ENCODE measurements at regions not wholly inside any gene's neighbourhood (a gene's known extent, or its start where the extent isn't known, plus 50 kb on each side); places are given as distances from the start of the nearest gene placed in this dataset.

DNA sequence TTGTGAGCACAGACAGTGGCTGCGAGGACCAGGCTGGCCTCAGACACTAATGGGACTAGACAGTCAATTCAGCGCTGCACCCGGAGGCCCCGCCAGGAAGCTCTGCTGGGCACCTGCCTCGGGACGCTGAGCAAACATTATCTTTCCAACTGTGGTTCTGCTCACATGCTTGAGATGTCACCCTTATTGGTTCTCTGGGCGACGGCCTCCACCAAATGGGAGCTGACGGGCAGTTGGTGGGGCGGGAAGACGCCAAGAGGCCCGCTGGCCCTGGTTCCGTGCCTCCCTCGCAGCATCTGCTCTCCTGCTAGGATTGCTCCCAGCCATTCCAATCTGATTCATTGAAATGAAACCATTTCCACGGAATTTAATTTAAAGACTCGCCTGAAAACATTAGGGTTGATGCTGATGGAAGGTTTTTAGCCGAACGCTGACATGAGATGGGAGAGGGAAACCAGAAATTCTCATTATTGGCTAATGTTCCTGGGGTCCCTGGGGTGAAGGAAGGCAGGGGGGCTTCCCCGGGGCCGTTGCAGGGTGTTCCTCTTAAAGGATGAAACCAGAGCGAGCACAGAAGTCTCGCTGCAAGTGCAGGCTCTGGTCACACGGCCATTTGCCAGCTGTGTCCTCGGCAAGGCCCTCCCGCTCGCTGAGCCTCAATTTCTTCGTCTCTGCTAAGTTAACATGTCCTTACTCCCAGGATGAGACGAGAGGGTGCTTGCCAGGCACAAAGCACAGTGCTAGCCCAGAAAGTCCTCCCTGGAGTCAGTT, 512.2 kb downstream of the NPHP4 start:
- no peak for DNase-seq (ENCODE audit: low read depth in 1 of 2, low spot score in 1 of 2)

DNA sequence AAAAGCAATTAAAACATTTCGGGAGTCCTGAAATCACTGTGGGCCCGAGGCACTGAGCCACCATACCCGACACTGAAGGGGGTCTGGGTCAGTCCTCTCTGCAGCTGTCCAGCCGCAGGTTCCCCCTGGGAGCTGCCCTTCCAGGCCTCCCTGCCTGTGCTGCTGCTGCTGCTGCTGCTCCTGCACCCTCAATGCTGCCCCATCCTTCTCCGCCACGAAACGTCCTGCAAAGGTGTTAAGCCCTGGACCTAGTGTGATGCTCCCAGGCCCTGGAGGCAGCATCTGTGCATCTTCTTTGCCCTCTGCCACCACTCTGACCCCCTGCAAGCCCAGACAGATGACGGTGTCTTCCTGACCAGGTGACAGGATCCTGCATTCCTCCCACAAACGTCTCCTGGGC, 513.3 kb downstream of the NPHP4 start:
- DNase-seq (ENCODE audit: low read depth in 1 of 2, low spot score in 1 of 2): no peak

DNA sequence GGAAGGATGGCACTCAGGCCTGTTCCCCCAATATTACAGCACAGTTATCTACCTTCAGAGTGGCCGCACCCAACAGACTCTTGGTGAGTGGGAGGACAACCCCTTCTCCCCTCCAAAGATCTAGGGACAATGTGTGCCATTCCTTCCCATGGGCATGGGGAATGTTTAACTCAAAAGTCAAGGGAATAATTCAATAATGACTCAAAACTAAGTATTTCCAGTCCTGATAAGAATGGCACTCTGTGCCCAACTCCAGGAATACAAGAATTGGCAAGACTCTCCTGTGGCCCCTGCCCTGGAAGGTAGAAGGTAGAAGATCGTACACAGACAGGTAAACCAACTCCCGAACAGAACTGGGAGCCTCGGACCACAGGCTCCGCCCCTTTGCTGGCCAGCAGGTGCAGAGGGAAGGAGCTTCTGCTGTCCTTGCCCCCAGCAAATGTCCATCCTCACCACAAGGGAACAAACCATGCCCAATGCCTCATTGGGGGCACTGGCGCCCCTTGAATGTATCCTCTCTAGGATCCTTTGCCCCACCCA, 514.0 kb downstream of the NPHP4 start:
- no peak for DNase-seq (ENCODE audit: low read depth in 1 of 2, low spot score in 1 of 2)

DNA sequence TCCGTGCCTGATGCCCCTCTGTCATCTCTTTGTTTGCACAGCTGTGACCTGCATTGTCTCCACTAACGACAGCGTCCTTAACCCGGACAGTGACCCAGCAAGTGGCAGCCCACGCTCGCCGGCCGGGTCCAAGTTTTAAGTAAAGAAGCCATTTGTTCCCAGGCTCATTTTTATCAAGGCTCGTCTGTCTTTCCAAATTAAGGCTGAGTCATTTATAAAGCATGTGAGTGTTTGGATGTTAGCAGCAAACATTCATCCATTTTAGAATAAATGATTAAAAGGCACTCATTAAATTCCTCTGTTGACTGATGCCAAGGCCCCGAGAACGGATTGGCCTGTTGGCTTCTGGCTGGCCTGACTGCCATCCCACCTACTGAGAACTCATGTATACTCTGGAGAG, 514.5 kb downstream of the NPHP4 start:
- no peak for DNase-seq (ENCODE audit: low read depth in 1 of 2, low spot score in 1 of 2)

DNA sequence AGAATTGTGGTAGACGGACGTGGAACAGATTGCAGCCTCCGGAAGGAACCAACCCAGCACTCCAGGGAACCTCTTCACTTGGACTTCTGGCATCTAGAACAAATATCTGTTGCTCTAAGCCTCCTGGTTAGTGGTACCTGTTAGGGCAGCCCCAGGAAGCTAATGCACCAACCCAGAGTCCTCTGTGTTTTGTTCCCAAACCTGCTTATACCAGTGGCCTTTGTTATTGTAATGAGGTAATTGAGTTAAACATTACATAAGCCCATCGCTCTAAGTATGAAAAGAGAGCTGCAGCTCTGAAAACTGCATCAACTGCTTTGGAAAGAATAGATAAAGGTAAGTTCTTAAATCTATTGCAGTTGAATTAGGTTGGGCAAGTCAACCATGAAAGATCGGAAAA, 516.7 kb downstream of the NPHP4 start:
- no peak for DNase-seq (ENCODE audit: low read depth in 1 of 2, low spot score in 1 of 2)

DNA sequence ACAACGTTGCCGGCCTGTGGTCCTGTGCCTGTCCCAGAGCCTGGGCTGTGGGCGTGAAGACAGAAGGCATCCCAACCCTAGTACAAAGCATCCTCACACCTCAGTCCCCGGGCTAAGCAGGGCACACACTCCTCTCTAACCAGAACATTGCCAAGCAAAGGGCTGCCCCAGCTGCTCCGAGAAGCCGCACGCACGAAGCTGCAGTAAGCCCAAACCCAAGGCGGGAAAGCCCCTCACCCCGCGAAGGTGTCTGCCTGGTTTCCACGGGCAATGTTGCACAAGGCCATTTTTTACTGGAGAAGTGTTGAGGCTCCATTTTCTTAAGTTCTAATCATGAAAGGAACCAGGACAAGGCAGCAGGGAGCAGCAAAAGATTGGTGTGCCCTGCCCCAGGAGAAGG, 519.0 kb downstream of the NPHP4 start:
- no peak for DNase-seq (ENCODE audit: low read depth in 1 of 2, low spot score in 1 of 2)

DNA sequence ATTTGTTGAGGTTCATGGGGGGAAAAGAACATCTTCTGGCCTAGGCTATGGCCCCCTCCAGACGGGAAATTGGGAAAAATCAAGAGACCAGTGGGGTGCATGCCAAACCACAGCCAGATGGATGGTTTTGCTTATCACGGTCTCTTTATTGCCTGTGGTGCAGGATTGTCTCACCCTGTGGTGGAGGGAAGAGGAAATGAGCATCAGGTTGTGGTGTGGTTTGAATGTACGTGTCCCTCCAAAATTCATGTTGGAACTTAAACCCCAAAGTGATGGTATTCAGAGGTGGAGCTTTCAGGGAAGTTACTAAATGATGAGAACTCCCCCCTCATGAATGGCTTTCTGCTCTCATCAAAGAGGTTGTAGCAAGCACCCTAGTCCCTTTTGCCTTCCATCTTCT, 525.7 kb downstream of the NPHP4 start:
- no peak for DNase-seq (ENCODE audit: low read depth in 1 of 2, low spot score in 1 of 2)

DNA sequence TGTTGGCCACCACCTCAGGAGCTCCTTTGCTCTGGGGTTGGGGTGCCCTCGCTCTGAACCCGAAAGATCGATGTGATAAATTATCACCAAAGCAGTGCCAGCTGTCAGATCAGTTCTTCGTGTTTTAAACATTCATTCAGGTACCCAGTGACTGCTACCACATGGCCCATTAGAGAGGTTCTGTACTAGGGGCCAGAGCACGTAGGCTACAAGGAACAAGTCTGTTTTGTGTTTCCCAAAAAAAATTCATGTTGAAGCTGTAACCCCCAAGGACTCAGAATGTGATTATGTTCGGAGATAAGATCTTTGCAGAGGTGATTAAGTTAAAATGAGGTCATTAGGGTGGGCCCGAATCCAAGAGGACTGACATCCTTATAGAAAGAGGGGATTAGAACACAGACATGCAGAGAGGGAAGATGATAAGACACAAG, 526.9 kb downstream of the NPHP4 start:
- DNase-seq (ENCODE audit: low read depth in 1 of 2, low spot score in 1 of 2): no peak

DNA sequence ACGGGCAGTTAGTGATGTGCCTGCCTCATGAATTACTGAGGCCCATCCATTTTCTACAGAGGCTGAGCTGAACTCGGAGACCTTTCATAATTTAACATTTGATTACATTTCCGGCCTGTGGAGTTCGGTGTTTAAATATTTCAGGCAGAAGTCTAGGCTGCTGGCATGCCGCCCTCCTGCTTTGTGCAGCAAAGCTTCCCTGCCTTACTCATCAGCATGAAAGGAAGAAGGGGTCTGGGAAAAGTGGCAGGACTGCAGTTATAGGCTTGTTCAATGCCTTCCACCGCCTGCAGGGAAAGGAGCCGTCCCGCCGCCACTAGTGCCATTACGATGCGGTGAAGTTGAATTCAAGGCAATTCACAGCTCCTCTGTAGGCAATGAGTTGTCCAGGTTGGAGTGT, 527.9 kb downstream of the NPHP4 start:
- DNase-seq (ENCODE audit: low read depth in 1 of 2, low spot score in 1 of 2): no peak

DNA sequence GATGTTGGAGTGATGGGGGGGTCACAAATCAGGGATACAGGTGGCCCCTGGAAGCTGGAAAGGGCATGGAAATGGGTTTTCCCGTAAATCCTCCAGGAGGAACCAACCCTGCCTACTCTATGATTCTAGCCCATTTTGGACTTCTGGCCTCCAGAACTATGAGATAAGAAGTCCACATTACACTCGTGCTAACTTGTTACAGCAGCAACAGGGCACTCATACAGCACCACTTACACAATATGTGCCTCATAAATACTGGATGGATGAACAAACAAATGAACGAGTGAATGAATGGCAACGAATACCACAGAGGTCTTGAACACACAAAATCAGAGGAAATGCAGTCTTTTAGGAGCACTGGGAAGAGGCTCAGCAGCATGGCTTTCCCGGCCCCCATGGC, 531.3 kb downstream of the NPHP4 start:
- no peak for DNase-seq (ENCODE audit: low read depth in 1 of 2, low spot score in 1 of 2)

DNA sequence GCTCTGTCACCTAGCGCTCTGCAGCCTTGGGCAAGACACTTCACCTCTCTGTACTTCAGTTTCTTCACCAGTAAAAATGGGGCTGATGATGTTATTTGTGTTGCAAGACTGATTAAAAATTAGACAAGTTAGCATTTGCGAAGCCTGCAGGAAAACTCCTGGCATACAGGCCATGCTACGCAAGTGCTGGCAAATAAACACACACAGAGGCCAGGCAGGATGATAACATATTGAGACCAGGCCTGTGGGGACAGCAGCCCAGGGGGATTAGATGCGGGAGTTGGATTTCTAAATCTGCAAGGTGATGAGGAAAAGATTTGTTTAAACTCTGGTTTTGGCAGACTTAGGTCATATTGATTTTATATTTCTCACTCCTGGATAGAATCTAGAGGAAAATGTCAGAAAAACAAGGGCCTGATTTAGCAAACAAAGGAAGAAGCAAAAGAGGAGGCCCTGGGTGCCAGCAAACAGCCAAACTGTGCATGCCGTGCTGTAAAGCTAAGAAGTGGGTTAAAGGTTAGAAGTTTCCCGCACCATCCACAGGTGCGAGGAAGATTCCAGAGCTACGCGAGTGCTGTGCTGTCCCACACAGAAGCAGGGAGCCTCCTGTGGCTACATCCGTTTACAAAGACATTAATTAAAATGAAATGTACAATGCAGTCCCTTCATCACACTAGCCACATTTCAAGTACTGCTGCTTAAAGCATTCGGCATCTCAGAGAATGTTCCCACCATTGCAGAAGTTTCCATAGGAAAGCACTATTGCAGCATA, 532.2 kb downstream of the NPHP4 start:
- DNase-seq (ENCODE audit: low read depth in 1 of 2, low spot score in 1 of 2): no peak

DNA sequence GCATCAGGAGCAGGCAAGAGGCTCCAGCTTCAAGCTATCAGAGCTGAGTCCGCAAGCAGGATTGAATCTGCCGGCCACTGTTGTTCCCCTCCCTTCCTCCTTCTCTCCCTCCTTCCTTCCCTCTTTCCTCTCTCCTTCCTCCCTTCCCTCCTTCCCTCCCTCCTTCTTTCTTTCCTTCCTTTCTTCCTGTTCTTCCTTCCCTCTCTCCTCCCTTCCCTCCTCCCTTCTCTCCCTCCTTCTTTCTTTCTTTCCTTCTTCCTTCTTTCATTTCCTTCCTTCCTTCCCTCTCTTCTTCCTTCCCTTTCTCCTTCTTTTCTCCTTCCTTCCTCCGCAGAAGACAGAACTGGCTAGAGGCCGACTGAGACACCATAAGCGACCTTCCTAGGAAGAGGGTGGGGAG, 534.0 kb downstream of the NPHP4 start:
- no peak for DNase-seq (ENCODE audit: low read depth in 1 of 2, low spot score in 1 of 2)

DNA sequence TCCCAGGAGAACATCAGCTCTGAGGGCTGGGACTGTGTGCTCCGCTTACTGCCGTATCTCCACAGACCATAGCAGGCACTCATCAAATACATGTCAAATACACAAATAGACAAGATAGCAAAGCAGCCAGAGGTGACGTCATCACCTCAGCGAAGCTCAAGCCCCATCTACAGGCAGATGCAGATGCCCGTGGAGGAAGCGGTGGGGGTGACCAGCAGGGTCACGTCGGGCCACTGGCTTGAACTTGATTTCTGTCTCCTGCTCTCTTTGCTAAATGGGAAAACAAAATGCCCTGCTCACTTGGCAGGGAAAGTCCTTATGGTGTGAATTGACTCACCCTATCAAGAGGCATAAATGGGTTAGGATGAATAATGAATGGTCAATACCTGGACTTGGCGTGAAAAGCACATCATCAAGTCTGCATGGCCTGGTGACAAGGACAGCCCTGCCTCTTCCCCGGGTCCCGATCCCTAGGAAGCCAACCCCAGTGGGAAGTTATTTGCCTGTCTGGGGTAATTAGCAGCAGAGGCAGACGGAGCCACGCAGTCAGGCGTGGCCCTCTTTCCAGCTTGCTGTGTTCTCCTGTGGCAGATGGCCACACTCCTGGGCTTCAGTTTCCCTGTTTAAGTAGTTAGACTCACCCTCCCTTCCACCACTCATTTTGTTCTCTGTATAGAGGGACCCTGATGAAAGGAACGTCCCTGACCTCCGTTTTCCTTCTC, 536.0 kb downstream of the NPHP4 start:
- DNase-seq (ENCODE audit: low read depth in 1 of 2, low spot score in 1 of 2): no peak

DNA sequence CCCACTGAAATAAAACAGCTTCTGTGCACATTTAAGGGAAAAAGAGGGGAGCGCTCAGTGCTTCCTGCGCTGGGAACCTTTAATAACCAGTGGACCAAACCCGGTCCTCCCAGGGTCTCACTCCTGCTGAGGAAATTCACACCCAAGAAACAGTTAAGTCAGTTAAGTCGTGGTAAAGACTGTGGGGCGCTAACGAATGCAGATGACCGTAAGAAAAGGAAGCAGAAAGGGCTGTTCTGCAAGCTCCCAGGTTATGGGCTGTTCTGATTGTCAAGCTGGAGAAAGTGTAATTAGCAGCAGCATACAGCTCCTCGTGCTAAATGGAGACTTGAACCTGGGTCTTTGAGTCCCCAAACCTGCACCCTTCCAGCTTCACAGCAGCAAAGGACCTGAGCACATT, 536.6 kb downstream of the NPHP4 start:
- no peak for DNase-seq (ENCODE audit: low read depth in 1 of 2, low spot score in 1 of 2)

DNA sequence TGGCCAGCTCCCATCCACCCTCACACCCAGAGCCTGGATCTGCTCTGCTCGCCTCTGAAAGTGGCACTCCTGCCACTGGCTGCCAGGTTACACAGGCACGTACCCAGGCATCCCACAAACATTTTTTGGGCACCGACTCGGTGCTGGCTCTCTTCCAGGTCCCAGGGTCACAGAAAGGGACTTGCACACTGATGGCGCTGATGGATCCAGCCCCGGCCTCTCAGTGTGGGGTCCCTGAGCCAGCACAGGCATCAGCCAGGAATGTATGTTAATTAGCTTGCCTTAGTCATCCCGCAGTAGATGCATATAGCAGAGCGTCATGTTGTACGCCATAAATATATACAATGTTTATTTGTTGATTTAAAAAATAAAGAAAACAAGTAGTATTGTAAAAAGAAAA, 537.2 kb downstream of the NPHP4 start:
- DNase-seq (ENCODE audit: low read depth in 1 of 2, low spot score in 1 of 2): no peak

DNA sequence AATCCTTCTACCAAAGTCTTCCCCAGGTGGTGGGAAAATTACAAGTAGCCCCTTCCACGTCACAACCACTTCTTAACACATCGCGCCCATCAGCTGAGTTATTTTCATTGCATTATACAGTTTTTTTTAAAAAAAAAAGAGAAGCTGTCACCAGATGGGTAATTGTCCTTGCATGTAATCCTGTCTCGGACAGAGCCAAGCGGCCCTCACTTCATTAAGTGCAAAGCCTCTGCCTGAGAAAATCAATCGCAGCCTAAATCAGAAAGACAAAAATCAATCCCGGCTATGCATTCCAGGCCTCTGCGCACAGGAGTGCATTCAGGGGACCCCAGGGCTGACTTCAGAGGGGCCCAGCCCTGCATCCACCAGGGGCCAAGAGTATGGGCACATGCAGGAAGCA, 538.9 kb downstream of the NPHP4 start:
- no peak for DNase-seq (ENCODE audit: low read depth in 1 of 2, low spot score in 1 of 2)

DNA sequence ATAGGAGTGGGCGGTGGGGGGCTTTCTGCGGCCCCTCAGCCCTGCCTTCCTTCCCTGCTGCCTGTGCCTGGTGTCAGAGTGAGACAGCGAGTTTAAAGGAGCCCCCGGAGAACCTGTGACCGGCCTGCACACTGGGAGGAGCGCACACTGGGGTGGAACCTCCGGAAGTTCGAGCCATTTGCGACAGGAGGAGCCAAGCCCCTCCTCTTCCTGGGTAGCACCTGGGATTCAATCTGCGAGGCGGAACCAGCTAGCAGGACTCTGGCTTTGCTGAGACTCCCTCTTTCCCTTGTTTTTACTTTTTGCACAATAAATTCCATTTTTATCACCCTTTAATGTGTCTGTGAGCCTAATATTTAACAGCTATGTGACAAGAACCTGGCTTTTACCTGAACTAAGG, 540.6 kb downstream of the NPHP4 start:
- no peak for DNase-seq (ENCODE audit: low read depth in 1 of 2, low spot score in 1 of 2)

DNA sequence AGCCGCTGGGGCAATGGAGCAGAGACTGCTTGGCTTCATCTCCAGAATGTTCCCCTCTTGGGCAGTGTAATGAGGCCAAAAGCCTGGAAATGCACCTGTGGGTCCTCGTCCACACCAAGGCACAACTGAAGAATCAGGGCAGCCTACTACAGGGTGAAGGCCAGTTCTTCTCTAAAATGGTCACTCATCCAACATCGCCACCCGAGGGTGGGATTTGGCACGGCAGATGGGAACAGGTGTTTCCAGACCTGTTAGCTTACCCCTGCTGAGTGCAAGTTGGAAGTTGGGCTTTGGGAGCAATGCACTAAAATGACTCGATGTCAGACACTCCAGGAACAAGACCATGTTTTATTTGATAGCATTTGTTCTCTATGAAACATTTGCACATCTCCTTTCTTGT, 543.7 kb downstream of the NPHP4 start:
- no peak for DNase-seq (ENCODE audit: low read depth in 1 of 2, low spot score in 1 of 2)

DNA sequence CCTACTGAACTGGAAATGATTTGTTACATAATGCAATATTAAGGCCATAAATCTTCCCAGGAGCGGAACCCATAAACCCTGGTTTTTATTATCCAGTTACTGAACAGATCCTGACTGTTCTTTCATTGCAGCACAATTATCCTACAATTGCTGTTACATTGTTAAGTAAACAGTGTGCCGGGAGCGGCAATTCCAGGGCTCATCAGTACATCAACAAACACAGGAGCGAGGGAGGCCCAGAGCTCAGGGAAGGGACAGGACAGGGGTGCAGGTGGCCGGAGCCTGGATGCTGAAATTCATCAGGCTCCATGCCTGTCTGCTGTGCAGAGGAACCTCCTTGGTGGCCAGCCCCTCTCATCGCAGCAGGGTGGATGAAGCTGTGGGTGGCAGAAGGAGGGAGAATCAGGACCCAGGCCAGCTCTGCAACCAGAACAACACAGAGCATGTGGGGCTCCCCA, 544.7 kb downstream of the NPHP4 start:
- no peak for DNase-seq (ENCODE audit: low read depth in 1 of 2, low spot score in 1 of 2)

DNA sequence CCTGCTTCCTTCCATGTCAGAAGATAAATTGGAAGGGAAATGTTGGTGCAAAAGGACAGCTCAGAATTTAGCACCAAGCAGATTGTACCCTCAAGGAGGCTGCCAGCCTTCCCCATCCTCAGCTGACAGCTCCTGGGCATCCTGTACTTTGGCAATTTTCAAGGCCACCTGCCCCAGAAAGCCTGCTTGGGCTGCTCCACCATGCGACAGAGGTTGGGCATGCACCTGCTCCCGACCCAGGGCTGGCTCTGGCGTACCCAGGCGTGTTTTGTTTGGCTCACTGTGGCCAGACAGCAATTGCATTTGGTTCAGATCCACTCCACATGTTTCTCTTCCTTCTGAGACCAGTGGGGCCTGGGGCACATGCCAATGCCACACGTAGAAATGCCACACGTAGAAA, 547.8 kb downstream of the NPHP4 start:
- no peak for DNase-seq (ENCODE audit: low read depth in 1 of 2, low spot score in 1 of 2)

DNA sequence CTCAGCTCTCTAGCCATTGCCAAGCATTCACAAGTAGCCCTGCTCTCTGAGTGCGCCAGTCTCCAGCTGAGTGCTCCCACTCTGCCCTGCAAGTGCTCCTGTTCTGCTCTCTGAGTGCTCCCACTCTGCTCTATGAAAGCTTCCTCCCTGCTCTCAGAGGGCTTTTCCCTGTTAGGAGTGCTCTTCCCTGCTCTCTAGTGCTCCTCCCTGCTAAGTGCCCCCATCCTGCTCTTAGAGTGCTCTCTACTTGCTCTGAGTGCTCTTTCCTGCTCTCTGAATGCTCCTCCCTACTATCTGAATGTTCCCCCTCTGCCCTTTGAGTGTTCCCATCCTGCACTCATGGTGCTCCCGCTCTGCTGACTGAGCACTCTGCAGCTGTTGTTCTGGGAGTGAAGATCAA, 555.4 kb downstream of the NPHP4 start:
- DNase-seq (ENCODE audit: low read depth in 1 of 2, low spot score in 1 of 2): no peak

DNA sequence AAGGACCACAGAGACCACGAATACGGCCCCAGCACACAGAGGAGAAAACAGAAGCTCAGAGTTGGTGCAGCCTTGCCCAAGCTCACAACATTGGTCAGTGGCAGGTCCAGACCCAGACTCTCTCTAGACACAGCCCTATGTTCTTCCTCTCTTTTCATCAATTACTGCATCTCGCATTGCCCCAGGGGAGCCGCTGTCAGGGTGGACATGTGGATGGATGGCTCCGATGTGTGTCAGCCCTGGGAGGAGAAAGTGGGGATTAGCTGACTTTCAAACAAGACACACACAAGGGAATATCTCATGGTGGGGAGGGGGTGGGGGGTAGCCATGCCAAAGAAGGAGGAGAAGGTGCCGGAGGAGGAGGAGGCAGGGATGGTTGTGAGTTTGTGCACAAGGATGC, 556.8 kb downstream of the NPHP4 start:
- DNase-seq (ENCODE audit: low read depth in 1 of 2, low spot score in 1 of 2): no peak
